ENCODE measurements at regions not wholly inside any gene's neighbourhood (a gene's known extent, or its start where the extent isn't known, plus 50 kb on each side); places are given as distances from the start of the nearest gene placed in this dataset.

GRCh38 chr3:72429589-72430353 is 418.5 kb downstream of the SHQ1 start:
- no peaks in the 10 kb centered on the region for H3K27me3 Mint-ChIP-seq (ENCODE audit: low read depth)
- H3K36me3 Mint-ChIP-seq (ENCODE audit: low read depth): peaks cover 20% of the 10 kb centered on the region
- H3K27ac Mint-ChIP-seq: no peak overlapping the region
- H3K4me1 Mint-ChIP-seq (ENCODE audit: low read depth): peaks cover 63% of the 10 kb centered on the region
- H3K4me3 Mint-ChIP-seq: no peak overlapping the region
- H3K9me3 Mint-ChIP-seq: no peaks in the 10 kb centered on the region

- Mint-ChIP-seq H3K36me3 (ENCODE audit: low read depth) (peaks cover 14% of the 10 kb centered on the region), H3K4me3 (no peak overlapping the region)
These were observed 419.4 kb downstream of the SHQ1 start for GRCh38 chr3:72428803-72429202.

GRCh38 chr3:72427624-72428023 is 420.6 kb downstream of the SHQ1 start:
- H3K36me3 Mint-ChIP-seq (ENCODE audit: low read depth): peaks cover 14% of the 10 kb centered on the region
- peaks cover 51% of the 10 kb centered on the region for H3K4me1 Mint-ChIP-seq (ENCODE audit: low read depth)

More at GRCh38 chr3:72428803-72429202, 419.4 kb downstream of the SHQ1 start:
- peak overlapping the region; percentile 10 for H3K27ac Mint-ChIP-seq
- no peaks in the 10 kb centered on the region for H3K9me3 Mint-ChIP-seq
- H3K4me1 Mint-ChIP-seq (ENCODE audit: low read depth): peaks cover 57% of the 10 kb centered on the region
- no peaks in the 10 kb centered on the region for H3K27me3 Mint-ChIP-seq (ENCODE audit: low read depth)

GRCh38 chr3:72426618-72427397 is 421.4 kb downstream of the SHQ1 start:
- H3K4me1 Mint-ChIP-seq (ENCODE audit: low read depth): peaks cover 47% of the 10 kb centered on the region
- H3K4me3 Mint-ChIP-seq: peak overlapping the region; percentile 59
- H3K27ac Mint-ChIP-seq: peak overlapping the region; percentile 86
- H3K36me3 Mint-ChIP-seq (ENCODE audit: low read depth): peaks cover 22% of the 10 kb centered on the region
- no peaks in the 10 kb centered on the region for H3K27me3 Mint-ChIP-seq (ENCODE audit: low read depth)
- H3K9me3 Mint-ChIP-seq: peaks cover 9% of the 10 kb centered on the region

More at GRCh38 chr3:72427624-72428023, 420.6 kb downstream of the SHQ1 start:
- peaks cover under 1% of the 10 kb centered on the region for H3K9me3 Mint-ChIP-seq
- no peak overlapping the region for H3K4me3 Mint-ChIP-seq
- H3K27ac Mint-ChIP-seq: no peak overlapping the region
- H3K27me3 Mint-ChIP-seq (ENCODE audit: low read depth): no peaks in the 10 kb centered on the region

GRCh38 chr3:72423643-72424042 is 424.6 kb downstream of the SHQ1 start:
- Mint-ChIP-seq H3K27me3 (ENCODE audit: low read depth) (no peaks in the 10 kb centered on the region), H3K4me3 (no peak overlapping the region), H3K36me3 (ENCODE audit: low read depth) (peaks cover 25% of the 10 kb centered on the region), H3K4me1 (ENCODE audit: low read depth) (peaks cover 42% of the 10 kb centered on the region), H3K9me3 (peaks cover 10% of the 10 kb centered on the region), H3K27ac (no peak overlapping the region)

GRCh38 chr3:72421786-72422185 is 426.5 kb downstream of the SHQ1 start:
- Mint-ChIP-seq H3K9me3 (peaks cover 10% of the 10 kb centered on the region), H3K36me3 (ENCODE audit: low read depth) (peaks cover 24% of the 10 kb centered on the region), H3K4me3 (no peak overlapping the region), H3K4me1 (ENCODE audit: low read depth) (peaks cover 36% of the 10 kb centered on the region), H3K27me3 (ENCODE audit: low read depth) (no peaks in the 10 kb centered on the region), H3K27ac (no peak overlapping the region)

- Mint-ChIP-seq H3K36me3 (ENCODE audit: low read depth) (peaks cover 18% of the 10 kb centered on the region), H3K9me3 (peaks cover 10% of the 10 kb centered on the region), H3K27ac (no peak overlapping the region), H3K4me1 (ENCODE audit: low read depth) (peaks cover 30% of the 10 kb centered on the region), H3K4me3 (no peak overlapping the region), H3K27me3 (ENCODE audit: low read depth) (no peaks in the 10 kb centered on the region)
These were observed 427.1 kb downstream of the SHQ1 start for GRCh38 chr3:72421126-72421525.

- peaks cover 10% of the 10 kb centered on the region for H3K9me3 Mint-ChIP-seq
- no peak overlapping the region for H3K4me3 Mint-ChIP-seq
- peaks cover 18% of the 10 kb centered on the region for H3K36me3 Mint-ChIP-seq (ENCODE audit: low read depth)
- peaks cover 29% of the 10 kb centered on the region for H3K4me1 Mint-ChIP-seq (ENCODE audit: low read depth)
- no peaks in the 10 kb centered on the region for H3K27me3 Mint-ChIP-seq (ENCODE audit: low read depth)
- no peak overlapping the region for H3K27ac Mint-ChIP-seq
These were observed 429.4 kb downstream of the SHQ1 start for GRCh38 chr3:72418856-72419255.

- Mint-ChIP-seq H3K4me3 (no peak overlapping the region), H3K9me3 (peaks cover 10% of the 10 kb centered on the region), H3K36me3 (ENCODE audit: low read depth) (peaks cover 21% of the 10 kb centered on the region), H3K27ac (no peak overlapping the region), H3K4me1 (ENCODE audit: low read depth) (peaks cover 32% of the 10 kb centered on the region), H3K27me3 (ENCODE audit: low read depth) (no peaks in the 10 kb centered on the region)
These were observed 430.0 kb downstream of the SHQ1 start for GRCh38 chr3:72418244-72418643.

GRCh38 chr3:72414481-72415016 is 433.7 kb downstream of the SHQ1 start:
- peaks cover 7% of the 10 kb centered on the region for H3K36me3 Mint-ChIP-seq (ENCODE audit: low read depth)
- H3K4me3 Mint-ChIP-seq: no peak overlapping the region
- no peak overlapping the region for H3K27ac Mint-ChIP-seq
- peaks cover 46% of the 10 kb centered on the region for H3K4me1 Mint-ChIP-seq (ENCODE audit: low read depth)
- H3K27me3 Mint-ChIP-seq (ENCODE audit: low read depth): no peaks in the 10 kb centered on the region
- H3K9me3 Mint-ChIP-seq: no peaks in the 10 kb centered on the region

GRCh38 chr3:72413228-72413627 is 435.0 kb downstream of the SHQ1 start:
- H3K4me1 Mint-ChIP-seq (ENCODE audit: low read depth): peaks cover 43% of the 10 kb centered on the region
- H3K9me3 Mint-ChIP-seq: no peaks in the 10 kb centered on the region
- no peaks in the 10 kb centered on the region for H3K27me3 Mint-ChIP-seq (ENCODE audit: low read depth)
- no peak overlapping the region for H3K27ac Mint-ChIP-seq
- H3K4me3 Mint-ChIP-seq: no peak overlapping the region
- H3K36me3 Mint-ChIP-seq (ENCODE audit: low read depth): peaks cover 7% of the 10 kb centered on the region

- Mint-ChIP-seq H3K4me1 (ENCODE audit: low read depth) (peaks cover 41% of the 10 kb centered on the region), H3K9me3 (no peaks in the 10 kb centered on the region), H3K27me3 (ENCODE audit: low read depth) (no peaks in the 10 kb centered on the region), H3K36me3 (ENCODE audit: low read depth) (peaks cover 7% of the 10 kb centered on the region), H3K27ac (no peak overlapping the region), H3K4me3 (no peak overlapping the region)
These were observed 435.8 kb downstream of the SHQ1 start for GRCh38 chr3:72412340-72412956.

- Mint-ChIP-seq H3K27ac (no peak overlapping the region), H3K27me3 (ENCODE audit: low read depth) (no peaks in the 10 kb centered on the region), H3K9me3 (no peaks in the 10 kb centered on the region), H3K36me3 (ENCODE audit: low read depth) (peaks cover 7% of the 10 kb centered on the region), H3K4me3 (no peak overlapping the region), H3K4me1 (ENCODE audit: low read depth) (peaks cover 41% of the 10 kb centered on the region)
These were observed 436.4 kb downstream of the SHQ1 start for GRCh38 chr3:72411843-72412242.

- no peak overlapping the region for H3K27ac Mint-ChIP-seq
- H3K4me1 Mint-ChIP-seq (ENCODE audit: low read depth): peaks cover 45% of the 10 kb centered on the region
- peaks cover 7% of the 10 kb centered on the region for H3K36me3 Mint-ChIP-seq (ENCODE audit: low read depth)
- H3K4me3 Mint-ChIP-seq: no peak overlapping the region
- H3K9me3 Mint-ChIP-seq: no peaks in the 10 kb centered on the region
- no peaks in the 10 kb centered on the region for H3K27me3 Mint-ChIP-seq (ENCODE audit: low read depth)
These were observed 437.1 kb downstream of the SHQ1 start for GRCh38 chr3:72411126-72411525.
